Transverse colon (tissue), 4 donors: ENCODE measurements at regions not wholly inside any gene's neighbourhood (a gene's known extent, or its start where the extent isn't known, plus 50 kb on each side); places are given as distances from the start of the nearest gene placed in this dataset.

Experiments used
- POLR2AphosphoS5 ChIP-seq, 3 donors: sonication (generic); formaldehyde crosslinking; IDR thresholded peaks; one replicate each; pipeline ENCODE4 v1.6.1; 2016; ENCODE audit warnings: antibody characterized with exemption in 3 of 3
- TF ChIP-seq, protein P1 (sequence below), 5 experiments: fragments of 200-600 bp in 3 of 5; fragments of 450-650 bp in 2 of 5; sonication (generic) in 3 of 5; IDR thresholded peaks; 1 replicate in 2 of 5; 2 replicates in 3 of 5; pipeline ENCODE4 v1.5.1; 2016 to 2017; ENCODE audit warnings: antibody characterized with exemption in 5 of 5, inconsistent platforms in 3 of 5, mild to moderate bottlenecking in 2 of 5, moderate library complexity in 1 of 5

DNA sequence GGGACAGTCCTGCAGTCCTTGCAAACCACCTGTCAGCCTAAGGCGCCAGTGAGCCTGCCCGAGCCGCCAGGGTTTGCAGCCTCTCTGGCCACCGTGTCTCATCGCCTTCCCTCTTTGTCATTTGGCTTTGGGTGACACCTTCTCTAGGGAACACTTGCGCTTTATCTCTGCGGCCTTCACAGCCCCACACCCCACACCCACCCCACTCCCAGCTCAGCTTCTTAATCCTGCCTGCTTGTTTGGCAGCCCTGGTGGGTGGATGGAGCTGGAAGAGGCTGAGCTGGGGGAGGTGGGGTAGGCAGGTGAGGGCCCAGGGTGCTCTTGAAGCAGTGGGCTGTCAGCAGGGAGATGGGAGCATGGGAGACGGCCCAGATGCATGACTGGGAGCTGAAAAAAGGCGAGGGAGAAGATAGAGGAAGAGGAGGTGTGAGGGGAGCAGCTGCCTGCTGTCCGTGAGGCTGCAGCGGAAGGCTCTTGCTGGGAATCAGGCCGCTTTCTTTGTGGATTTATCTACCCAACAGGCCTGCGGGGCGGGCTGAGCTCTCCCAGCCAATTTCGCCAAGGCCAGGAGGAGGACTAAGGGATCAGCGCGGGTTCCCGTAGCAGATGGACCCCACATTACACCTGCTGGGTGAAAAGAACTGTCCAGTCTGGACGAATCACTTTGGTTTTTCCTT lies 97.5 kb upstream of the STOX2 start:
- TF ChIP-seq, protein P1, sequence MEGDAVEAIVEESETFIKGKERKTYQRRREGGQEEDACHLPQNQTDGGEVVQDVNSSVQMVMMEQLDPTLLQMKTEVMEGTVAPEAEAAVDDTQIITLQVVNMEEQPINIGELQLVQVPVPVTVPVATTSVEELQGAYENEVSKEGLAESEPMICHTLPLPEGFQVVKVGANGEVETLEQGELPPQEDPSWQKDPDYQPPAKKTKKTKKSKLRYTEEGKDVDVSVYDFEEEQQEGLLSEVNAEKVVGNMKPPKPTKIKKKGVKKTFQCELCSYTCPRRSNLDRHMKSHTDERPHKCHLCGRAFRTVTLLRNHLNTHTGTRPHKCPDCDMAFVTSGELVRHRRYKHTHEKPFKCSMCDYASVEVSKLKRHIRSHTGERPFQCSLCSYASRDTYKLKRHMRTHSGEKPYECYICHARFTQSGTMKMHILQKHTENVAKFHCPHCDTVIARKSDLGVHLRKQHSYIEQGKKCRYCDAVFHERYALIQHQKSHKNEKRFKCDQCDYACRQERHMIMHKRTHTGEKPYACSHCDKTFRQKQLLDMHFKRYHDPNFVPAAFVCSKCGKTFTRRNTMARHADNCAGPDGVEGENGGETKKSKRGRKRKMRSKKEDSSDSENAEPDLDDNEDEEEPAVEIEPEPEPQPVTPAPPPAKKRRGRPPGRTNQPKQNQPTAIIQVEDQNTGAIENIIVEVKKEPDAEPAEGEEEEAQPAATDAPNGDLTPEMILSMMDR (IDR thresholded peaks at IDR 0.05), result no peak
- no peak for TF ChIP-seq POLR2AphosphoS5 (IDR thresholded peaks at IDR 0.05)
